IPS-NIHi11 (cell line): ENCODE measurements at regions not wholly inside any gene's neighbourhood (a gene's known extent, or its start where the extent isn't known, plus 50 kb on each side); places are given as distances from the start of the nearest gene placed in this dataset.
A peak's percentile ranks its signal among the peaks of the same experiment; 100 is the strongest.

Experiments used
- DNase-seq: peaks from one replicate; pipeline ENCODE4 v3.0.0; 2012; ENCODE audit warnings: mixed read lengths, low spot score

DNA sequence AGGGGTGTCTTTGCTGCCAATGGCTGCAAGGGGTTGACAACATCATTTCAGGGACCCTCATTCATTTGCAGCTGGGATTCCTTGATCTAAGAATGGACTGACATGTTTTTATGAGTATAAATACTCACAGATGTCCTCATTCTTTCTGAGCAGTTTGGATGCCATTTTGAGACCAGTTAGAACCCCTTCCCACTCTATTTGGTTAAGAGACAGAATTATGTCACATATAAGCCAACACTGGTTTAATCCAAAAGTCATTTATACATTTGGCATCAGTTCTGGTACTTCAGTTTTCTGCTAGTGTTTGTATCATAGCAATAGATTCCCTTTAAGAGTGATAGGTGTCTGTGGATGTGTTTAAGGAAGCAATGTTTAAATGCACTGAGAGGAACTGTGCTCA, 248.8 kb downstream of the SAMD5 start:
- DNase-seq = no peak

DNA sequence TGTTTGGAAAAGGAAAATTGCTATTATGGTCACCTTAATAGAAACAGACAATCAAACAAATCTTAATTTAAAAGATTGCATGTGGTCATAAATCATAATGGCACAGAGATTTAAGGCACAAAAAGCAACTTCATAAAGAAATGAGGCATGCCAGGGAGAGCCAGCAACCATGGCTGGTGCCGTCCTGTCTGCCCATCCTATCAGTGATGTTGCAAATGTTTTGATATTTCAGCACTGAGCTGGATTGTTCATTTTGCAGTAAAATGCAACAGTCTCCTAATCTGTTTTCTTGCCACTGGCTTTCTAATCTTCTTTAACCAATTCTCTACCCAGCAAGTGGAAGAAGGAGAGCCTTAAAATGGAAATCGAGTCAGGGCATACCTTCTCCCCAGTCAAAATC, 249.8 kb downstream of the SAMD5 start:
- no peak for DNase-seq

DNA sequence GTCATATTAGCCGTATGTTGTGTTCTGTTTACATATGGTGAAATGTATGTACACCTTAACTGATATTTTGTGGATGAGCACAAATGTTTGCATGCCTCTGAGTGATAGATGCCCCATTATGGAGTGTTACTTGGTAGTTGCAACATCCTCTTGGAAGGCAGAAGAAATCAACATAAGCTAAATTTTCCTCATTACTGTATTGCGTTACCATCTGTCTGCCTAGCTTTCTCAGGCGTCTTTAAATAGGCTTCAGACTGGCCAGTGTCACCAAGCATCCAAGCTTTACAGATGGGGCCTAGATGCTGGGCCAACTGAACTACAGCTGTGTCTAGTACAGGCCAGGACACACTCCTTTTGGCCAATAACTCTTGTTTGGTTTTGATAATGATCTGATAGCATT, 250.6 kb downstream of the SAMD5 start:
- DNase-seq = no peak

DNA sequence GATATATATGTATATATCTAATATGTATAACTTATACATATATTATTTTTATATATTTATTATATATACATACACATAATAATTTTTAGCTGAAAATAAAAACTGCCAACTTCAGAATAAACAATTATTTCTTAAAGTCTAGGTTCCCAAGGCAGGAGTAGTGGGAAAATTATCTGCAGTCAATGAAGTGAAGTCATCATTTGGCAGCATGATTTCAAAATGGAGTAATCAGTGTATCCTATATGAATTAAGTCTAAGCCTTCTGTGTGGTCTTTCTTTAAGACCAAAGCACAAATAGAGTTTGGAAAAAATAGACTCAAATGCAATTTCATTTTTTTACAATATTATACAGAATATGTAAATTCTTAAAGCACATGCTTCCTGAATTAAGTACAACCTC, 251.0 kb downstream of the SAMD5 start:
- no peak for DNase-seq

DNA sequence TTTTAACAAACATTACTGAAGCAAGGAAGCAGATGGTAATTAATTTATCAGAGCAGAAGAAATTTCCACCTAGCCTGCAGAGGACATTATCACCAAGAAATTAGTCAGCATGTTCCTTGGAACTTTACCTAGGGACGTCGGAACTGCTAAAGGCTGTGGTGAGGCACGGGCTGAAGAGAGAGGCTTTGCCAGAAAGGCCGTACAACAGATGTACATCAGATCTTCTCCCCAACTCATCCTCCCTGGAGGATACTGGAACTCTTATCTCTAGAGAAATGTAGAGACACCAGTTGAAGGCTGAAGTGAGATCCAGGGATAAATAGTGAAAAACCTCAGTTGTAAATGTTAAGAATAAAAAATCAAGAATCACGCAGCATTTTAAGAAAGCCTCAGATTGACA, 257.1 kb downstream of the SAMD5 start:
- no peak for DNase-seq

DNA sequence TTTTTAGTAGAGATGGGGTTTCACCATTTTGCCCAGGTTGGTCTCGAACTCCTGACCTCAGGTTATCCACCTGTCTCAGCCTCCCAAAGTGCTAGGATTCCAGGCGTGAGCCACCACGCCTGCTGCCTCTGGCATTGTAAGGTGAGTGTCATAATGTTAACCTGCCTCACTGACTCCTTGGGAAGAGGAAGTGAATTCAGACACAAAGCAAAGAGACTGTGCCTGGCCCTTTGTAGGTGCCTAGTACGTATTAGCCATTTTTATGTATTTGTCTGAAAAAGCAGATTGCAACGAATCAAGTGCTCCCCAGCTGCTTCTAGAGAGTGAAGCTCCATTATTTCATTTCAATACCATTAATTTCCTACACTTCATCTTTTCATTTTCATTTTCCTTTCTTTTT, 260.5 kb downstream of the SAMD5 start:
- no peak for DNase-seq

DNA sequence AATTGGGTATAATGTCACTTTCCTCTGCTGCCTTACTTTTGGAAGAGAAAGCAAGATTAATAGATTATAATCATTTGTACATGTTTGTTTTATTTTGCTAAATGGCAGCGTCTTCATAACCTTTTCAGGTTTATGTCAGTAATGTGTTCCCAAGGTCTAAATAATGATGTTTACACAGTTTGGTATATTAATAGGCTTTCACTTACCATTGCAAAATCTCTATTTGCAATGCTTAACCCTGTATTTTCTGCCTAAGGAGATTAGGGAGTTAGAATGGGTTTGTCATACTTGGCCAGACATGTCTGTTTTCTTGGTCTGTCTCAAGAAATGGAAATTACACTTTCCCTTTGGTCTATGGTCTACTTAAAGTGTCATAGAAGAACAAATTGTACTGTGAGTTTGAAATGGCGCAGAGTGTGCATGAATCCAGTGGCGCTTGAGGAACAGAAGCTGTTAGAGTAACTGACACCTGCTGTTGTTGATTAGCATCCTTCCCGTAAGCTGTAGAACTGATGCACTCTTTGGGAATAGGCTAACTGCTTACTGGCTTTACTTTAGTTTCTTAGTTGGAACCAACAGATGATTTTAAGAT, 261.1 kb downstream of the SAMD5 start:
- DNase-seq = no peak

DNA sequence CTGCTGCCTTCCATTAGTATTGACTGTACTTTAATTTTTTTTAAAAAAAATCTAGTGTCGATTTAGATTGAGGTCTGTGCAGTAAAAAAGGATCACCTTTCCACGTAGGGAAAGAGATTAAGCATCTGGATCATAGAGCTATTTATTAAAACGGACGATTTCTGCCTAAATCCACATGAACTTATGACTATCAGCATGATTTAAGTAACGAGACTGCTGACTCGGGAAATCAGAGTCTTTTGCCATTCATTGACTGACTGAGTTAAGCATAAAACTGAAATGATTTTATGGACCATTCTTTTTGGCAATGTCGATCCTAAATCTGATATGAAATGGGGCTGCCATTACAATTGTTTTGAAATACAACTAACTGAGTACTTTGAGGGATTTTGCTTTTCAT, 261.7 kb downstream of the SAMD5 start:
- DNase-seq = no peak

DNA sequence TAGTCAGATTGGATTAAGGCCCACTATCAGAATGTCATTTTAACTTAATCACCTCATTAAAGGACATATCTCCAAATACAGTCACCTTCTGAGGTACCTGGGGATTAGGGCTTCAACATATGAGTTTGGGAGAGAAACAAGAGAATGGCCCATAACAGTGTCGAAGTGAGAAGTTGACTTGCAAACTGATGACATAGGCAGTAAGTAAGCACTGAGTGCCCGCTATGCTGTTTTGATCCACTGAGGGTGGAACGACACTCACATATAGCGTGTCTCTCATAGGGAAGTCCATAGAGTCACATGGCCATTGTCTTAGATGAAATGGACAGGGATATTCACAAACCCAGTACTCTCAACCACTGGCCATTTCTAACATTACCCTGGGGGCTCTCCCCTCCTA, 264.2 kb downstream of the SAMD5 start:
- no peak for DNase-seq

DNA sequence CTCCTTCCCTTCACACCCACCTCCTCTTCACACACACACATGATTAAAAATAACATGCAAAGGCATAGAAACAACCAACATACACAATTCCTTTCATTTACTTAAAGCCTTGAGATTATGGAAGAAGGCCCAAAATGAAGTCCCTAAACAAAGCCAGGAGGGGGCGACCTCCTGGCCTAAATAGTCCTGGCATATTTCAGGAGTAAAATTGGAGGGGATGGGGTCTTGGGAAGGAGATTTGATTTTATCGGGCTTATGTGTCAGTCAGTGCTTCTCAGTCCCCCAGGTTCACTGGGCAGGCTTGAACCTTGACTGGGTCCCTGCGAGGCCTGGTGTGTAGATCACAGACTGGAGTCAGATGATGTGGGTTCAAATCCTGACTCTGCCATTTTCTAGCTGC, 266.4 kb downstream of the SAMD5 start:
- DNase-seq = peak; percentile 37

DNA sequence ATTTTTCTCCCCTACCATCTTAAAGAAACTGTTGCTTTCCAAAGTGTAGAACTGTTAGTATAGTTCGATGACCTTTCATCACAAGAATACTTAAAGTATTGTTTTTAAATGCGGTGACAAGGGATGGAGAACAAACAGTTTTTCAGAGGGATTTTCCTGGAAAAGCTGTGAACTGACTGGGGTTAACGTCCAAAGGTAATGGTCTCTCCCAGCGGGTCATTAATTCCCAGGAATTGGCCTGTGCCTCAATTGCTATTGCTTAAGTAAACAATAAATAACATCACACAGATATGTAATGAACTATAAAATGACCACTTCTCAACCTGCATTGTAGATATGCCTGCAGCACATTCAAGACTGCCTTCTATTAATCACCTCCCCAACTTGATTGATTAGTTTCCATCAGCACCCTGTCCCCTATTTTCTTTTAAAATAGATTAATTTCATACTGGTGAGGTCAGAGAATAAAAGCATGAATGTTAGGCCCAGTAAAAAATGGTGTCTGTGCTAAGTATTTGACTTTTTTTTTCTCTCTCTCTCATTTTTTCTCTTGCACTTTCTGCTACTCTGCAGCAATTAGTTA, 268.2 kb downstream of the SAMD5 start:
- DNase-seq = no peak

DNA sequence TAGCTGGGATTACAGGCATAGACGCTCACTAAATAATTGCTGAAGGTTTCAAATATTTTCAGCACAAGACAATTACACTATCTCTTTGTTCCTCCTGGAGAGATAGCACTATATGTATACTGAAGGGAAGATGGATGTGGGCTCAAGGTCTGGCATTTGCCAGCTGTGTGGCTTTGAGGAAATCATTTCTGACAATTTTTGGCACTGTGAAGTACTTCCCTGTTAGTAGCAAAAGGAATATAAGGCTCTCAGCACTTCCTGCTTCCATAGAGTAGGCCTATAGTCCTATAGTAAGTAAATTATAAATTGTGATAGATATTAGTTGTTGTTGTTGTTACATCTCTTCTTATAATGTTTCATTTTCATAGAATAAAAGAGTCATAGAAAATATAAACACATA, 271.1 kb downstream of the SAMD5 start:
- no peak for DNase-seq

DNA sequence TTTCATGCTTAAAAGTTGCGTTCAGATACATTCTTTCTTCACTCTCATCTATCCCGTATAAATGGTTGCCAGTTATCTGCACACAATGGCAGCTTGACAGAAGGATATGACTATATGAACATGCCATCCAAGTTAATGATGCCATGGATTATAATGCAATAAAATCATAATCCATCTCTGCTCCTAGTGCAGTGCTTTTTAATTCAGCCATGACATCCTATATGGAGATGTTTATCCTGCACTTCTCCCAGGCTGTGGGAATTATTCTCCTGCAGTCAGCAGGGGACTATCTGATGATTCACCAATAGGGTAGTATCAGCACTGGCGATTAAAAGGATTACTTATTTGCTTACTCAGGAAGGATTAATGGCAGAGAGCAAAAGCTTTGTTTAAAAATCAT, 273.8 kb downstream of the SAMD5 start:
- DNase-seq = no peak

DNA sequence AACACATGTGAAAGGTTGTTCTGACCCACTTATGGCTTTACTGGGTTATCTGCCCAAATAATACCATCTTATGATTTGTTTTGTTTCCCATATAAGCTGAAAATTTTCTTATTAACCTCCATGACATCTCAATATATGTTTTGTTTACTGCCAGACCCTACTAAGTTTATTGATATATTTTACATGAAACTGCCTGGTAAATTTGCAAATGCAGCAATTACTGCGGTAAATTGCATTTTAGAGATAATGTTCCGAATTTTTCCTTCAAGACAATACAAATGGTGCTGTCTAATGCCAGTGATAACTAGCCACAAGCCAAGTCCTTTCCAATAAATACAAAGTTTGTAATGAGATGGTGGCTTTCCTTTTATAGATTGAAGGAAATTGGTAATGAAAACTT, 275.9 kb downstream of the SAMD5 start:
- no peak for DNase-seq

DNA sequence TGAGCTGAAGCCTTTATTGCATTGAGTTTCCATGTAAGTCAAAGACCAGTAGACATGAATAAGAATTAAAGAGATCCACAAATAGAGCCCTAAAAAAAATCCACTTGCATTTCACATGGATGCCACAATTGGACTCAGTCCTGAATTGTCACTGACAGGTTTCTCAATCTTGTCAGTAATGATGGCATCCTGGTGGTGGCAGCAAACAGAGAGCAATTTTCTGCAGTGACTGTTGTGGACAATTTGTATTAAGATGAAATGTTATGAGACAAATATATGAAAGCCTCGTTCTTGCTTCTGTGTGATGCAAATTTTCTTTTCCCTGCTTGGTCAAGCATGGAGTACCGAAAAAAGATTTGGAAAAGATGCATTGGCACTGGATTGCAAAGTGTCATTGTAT, 278.9 kb downstream of the SAMD5 start:
- no peak for DNase-seq

DNA sequence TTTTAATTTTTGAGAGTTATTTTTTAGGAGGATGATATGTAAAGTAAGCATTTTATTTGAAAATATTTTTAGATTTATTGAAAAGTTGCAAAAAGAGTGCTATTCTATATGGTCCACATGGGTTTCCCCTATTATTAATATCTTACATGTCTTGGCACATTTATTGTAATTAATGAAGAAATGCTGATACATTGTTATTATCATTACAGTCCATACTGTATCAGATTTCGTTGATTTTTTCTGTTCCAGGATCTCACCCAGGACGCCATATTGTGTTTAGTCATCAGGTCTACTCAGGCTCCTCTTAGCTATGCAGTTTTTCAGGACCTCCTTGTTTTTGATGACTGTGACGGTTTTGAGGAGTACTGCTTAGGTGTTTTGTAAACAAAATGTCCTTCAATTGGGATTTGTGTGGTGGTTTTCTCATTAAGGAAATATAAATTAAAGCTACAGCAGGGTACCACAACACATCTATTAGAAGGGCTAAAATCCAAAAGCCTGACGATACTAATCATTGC, 281.0 kb downstream of the SAMD5 start:
- DNase-seq = no peak

DNA sequence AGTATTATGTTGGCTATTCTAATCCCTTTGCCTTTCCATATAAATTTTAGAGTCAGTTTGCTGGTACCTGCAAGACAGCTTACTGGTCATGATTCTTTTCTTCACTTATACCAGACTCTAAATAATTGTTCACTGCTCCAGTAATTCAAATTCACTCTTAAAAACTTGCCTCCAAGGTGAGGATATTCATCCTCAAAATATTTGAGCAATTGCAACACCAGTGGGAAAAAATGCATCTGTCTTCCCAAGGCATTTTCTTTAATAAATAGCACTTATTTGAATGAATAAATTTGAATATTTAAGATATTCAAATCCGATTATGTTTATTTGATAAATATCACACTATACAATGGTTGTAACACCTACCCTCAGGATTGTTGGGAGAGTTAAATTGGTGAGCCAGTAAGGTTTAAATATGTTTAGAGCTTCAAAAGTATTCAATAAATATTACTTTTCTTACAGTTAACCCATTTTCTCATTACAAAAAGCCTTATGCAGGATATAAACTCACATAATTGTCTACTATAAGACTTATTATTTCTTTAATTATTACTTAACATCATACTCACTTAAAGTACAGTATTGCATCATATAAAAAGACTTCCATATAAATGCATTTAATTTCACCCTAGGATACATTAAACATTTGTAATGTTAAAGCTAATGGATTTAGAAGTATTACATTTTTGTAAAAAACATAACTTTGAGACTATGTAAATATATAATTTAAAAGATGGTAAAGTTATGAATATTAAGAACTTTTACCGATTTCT, 285.6 kb downstream of the SAMD5 start:
- no peak for DNase-seq

DNA sequence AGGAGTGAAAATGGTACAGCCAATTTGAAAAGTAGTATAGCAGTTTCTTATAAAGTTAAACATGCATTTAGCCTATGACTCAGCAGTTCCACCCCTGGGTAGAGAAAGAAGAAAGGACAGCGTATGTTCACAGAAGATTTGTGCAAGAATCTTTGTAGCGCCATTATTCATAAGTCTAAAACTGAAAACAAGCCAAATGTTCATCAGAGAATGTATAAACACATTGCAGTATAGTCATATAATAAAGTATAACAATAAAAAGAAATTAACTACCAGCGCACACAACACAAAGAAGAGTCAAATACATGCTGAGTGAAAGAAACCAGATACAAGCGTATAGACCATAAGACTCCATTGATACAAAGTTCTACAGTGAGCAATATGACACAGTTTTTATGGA, 294.0 kb downstream of the SAMD5 start:
- DNase-seq = no peak

DNA sequence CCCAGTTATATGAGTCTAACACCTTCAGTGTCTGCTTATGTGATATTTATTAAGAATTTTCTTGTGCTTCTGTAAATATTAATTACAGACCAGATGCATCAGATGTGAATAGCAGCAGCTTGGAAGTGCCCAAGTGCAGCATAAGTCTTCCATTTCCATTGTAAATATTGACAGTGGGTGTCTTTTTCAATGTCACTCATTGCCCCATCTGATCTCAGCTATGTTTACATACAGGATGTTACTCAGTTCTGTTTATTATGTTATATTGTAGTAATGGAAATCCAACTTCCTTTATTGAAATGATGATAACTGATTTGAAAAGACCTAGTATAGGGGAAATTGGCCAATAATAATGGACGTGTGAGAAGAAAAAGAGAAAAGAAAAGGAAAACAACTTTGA, 296.7 kb downstream of the SAMD5 start:
- DNase-seq = no peak

DNA sequence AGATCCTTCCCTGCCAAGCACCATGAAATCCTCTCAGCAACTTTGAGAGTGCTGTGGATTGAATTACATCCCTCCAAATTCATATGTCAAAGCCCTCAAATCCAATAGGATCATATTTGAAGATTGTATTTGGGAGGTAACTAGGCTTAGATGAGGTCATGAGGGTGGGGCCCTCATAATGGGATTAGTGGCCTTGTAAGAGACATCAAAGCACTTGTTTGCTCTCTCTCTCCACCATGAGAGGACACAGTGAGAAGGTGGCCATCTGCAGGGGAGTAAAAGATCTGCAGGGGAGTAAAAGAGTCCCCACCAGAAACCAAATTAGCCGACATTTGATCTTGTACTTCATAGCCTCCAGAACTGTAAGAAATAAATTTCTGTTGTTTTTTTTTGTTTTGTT, 298.2 kb downstream of the SAMD5 start:
- no peak for DNase-seq

DNA sequence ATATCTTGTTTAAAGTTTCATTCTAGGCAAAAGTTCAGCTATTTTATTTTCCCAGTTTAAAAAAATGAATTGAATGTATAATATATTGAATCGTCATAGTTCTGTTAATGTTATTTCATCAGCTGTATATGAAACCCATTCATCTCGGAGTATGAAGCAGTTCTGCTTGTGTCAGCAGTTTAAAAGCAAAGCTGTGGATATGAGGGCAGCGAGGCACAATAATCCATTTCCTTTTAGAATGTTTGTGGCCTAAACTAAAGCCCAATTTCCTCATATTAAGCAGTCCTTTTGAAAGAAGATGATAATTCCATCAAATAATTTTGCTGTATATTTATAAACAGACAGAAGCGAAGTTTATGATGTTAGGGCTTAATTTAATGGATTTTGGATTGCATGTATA, 300.1 kb downstream of the SAMD5 start:
- DNase-seq = no peak

DNA sequence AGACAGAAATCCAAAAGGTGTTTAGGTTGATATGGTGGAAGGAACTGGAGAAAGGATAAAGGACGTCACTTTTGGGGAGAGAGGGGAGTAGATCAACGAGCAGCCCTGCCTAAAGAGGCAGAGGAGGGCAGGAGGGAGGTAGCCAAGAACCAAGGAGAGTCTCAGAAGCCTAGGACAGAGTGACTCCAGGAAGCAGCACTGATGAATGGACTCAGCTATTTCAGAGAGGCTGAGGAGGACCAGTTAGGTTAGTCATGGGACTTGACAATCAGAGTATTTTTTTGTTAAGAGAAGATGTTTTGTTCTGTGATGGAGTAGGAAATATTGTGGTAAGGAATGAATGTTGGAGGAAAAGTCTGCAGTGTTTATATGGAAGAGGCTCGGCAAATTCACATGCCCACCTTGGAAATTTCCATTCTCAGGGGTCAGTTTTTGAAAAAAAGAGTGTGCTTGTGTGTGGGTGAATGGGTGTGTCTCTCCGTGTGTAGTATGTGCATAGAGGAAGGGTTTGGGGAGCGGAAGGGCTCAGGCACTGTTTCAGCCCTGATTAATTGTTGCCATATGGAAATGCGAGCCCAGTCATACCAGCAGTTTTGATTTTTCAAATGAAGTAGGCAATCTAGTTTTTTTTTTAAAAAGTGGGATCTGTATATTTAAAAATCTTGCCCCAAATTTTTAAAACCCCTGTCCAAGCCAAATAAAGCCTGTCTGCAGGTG, 303.6 kb downstream of the SAMD5 start:
- DNase-seq = no peak
